Fibroblast of peridontal ligament (primary cell): ENCODE measurements at regions not wholly inside any gene's neighbourhood (a gene's known extent, or its start where the extent isn't known, plus 50 kb on each side); places are given as distances from the start of the nearest gene placed in this dataset.
"Not testable (repeated sequence)": the region's sequence is repeated elsewhere in the genome, so short reads cannot be mapped to it uniquely, and the experiment has no call there.

ENCODE experiments used
- DNase-seq: peaks from one replicate; pipeline ENCODE4 v3.0.0-alpha.2; 2010; ENCODE audit errors: extremely low read depth

DNA sequence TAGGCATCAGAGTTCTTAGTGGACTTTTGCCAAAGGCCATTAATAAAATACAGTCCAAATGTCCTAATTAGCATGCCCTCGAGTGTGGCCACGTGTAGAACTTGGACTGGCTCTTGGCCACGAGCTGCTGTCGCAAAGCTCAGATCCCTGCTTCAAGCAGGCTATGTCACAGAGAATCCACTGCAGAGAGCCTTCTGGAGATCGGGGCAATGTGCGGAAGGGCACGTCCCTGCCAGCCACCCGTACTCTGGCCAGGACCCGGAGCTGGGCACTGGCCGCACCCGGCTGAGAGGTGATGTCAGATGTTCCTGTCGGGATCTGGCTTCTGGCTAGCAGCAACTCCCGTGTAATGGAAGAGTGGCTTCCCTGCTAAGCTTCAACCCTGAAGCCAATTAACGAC lies 432.7 kb upstream of the ID2 start:
- no peak for DNase-seq

DNA sequence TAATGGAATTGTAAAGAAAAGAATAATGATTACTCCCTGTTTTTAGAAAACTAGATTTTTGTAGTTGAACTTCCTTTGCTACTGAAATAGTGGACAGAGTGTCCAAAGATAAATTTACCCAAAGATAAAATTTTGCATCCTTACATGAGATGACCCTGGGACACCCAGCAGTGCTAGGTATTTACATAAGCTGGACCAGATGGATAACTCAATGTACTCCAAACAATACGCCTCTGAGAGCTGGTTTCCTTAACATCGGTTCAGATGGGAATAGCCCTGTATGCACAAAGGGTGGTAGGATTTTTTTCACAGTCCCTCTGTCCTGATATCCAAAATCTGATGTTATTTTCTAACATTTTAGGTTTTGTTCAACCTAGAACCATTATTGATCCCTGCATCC lies 432.1 kb upstream of the ID2 start:
- no peak for DNase-seq

DNA sequence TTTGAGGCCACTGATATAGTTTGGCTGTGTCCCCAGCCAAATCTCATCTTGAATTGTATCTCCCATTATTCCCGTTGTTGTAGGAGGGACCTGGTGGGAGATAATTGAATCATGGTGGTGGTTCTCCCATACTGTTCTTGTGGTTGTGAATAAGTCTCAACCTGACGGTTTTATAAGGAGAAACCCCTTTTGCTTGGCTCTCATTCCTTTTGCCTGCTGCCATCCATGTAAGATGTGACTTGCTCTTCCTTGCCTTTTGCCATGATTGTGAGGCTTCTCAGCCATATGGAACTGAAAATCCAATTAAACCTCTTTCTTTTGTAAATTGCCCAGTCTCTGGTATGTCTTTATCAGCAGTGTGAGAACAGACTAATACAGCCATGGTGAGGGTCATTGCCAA lies 431.6 kb upstream of the ID2 start:
- DNase-seq: not testable (repeated sequence)

DNA sequence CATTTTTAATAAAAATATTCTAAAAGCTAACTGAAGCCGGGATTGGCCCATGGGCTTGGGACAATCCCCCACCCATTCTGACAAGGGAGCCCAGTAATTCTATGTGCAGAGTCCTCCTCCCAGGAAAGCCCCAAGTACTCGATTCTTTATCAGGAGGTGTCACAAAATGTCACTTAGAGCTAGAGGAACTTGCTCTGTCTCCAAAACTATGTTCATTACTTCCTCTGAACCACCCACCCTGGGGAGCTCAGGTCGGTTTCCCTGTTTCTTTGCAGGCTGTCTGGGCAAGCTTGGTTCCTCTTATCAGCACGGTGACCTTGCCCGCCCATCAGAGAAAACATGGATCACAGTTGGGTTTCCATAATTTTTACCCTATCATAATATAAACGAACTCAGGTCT lies 430.6 kb upstream of the ID2 start:
- DNase-seq: no peak

DNA sequence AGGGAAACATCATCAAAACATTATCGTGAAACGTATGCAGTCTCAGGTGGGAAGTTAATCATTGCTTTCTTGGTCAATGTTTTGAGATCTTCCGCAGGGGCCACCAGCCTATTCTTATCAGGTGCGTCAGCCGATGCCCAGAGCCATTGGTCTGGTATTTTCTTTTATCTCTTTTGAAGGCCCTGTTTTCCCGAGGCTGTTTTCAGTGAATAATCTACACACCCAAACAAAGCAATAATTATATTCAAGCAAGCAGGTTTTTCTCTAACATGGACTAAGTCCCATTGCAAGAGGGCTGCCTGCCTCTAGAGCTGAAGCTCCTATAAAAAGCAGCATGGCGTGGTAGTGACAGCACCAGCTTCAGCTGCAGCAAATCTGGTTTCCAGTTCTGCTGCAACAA lies 430.0 kb upstream of the ID2 start:
- DNase-seq: no peak

DNA sequence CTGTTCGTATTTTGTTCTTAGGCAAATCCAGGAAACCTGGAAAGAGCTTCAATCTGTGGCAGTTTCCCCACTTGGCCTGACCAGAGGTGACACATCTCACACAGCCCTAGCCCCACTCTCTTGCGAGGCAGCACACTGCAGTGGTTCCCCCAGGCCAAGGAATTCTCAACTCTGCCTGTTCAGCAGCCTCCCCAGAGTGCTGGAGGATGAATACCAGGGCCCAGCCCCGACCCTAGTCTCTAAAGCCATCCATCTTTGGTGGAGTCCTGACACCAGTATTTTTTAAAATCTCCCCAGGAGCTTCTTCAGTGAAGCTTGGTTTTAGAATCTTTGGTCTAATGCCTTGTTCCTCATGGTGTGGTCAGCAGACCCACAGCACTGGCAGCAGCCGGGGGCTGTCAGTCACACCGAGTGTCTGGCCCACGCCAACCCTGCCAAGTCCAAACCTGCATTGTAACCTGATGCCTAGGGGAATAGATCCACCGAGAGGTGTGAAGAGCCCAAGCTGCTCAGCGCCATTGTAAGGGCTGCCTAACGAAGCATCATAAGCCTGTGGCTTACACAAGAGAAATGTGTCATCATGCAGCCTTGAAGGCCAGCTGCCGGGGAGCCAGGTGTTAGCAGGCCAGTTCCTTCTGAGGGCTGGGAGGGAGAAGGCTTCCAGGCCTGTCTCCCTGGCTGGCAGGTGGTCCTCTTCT lies 428.7 kb upstream of the ID2 start:
- no peak for DNase-seq

DNA sequence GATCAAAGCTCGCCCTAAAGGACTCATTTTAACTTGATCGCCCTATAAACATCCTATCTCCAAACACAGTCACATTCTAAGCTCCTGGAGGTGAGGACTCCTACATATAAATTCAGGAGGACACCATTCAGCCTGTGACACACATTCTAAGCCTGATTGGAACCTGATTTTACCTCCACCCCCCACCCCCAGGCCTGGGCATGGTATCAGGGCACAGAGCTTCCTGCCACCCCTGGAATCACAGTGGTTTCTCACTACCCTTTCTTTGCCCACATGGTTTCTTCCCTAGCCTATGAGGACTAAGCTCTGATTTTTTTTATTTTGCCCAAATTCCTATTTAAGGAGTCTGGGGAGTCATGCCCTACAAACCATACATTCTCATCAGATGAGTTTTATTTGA lies 428.1 kb upstream of the ID2 start:
- no peak for DNase-seq

DNA sequence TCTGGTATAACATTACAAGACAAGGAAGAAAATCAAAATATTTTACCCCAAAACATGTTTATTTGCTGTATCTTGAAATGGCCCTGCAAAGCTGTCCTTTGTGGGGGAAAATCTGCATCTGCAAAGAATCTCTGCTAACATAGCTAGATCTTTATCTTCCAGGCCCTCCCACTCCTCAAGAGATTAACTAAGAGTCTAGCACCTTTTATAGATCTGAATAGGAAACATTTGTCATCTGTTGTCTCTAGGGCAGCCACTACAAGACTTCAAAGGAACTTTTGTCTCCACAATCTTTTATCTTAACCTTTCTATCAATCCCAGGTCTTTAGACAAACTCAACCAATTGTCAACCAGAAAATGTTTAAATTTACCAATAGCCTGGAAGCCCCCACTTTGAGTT lies 427.6 kb upstream of the ID2 start:
- not testable (repeated sequence) for DNase-seq

DNA sequence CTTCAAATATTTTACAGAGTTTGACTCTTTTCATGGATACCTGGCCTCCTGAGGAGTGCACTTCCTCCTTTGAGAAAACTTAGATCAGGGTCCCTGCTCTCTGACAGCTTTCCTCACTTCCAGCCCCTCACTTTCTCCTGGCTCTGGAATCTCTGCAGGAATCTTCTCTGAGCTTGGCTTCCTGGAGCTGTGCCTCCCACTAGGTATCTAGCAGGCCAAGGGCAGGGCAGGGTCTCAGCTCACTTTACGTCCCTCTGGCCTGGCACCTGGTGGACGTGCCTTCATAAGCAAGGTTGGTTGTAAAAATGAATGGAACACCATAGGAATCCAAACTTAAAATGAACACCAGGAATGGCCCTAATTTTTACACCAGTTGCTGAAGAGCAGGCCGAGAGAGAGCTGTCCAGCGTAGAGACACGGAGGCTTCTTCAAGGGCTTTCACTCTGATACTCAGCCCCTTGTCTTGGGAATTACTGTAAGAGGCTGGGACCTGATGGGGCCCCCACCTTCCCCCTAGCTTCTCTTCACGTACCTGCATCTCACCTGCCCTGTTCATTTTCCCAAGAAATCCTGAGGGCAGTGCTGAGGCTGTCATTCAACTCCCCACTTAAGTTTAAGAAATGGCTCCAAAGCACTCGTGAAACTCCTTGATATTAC lies 426.9 kb upstream of the ID2 start:
- no peak for DNase-seq

DNA sequence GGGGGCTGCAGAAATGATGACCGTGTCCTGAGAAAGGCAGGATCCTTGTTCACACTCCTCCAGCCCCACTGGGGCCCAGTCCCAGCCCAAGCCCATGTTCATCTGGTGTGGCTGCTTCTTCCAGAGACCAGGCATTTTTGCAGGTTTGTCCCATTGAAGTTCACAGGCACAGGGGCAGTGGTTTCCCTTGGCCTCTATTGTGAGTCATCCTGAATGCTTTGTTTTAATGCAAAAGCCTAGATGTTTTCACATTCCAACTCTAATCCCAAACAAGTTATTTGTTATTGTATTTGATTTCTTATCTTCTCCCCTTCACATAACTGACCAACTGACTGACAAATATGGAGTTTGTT lies 426.4 kb upstream of the ID2 start:
- no peak for DNase-seq

DNA sequence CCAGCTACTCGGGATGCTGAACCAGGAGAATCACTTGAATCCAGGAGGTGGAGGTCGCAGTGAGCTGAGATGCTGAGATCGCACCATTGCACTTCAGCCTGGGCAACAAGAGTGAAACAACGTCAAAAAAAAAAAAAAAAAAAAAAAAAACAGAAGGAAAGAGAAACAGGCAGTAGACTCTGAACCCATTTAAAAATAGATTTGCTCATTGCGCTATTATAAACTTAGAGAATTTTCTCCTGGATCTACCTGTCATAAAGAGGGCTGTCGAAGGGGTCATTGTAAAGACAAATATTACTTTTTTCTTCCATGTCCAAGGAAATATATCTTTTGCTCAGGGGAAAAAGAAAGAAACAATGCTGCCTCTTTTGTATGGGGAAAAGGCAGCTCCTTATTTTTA lies 425.0 kb upstream of the ID2 start:
- DNase-seq: no peak

DNA sequence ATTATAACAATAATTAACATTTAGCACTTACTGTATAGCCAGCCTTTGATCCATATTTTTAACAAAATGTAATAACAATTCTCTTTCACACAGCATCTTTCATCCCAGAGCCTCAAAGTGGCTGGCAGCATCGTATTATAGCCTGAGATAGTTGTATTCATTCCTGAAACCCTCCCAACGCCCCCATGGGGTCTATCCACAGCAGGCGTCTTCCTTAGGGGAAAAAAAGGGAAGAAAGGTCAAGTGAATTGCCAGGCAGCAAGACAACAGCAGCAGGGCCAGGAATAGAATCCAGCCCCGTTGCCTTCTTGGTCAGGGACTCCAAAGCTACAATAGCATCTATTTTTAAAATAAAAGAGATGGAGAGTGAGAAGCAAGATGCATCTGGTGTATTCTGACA lies 424.4 kb upstream of the ID2 start:
- no peak for DNase-seq

DNA sequence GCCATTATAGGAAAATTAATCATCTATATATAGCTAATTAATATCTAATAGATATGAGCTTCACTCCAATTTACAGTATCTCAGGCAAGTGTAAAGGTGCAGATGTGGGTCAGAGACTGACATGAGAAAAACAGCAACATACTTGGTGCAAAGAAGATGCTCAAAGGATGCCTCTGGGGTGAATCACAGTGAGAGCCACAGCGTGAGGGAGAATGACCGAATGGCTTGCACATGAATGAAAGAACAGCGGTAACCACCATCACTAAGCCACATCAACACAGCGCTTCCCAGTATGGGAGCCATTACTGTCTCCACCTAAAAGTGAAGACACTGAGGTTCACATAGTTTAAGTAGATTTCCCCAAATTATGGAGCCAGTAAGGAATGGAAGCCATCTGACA lies 423.4 kb upstream of the ID2 start:
- DNase-seq: no peak

DNA sequence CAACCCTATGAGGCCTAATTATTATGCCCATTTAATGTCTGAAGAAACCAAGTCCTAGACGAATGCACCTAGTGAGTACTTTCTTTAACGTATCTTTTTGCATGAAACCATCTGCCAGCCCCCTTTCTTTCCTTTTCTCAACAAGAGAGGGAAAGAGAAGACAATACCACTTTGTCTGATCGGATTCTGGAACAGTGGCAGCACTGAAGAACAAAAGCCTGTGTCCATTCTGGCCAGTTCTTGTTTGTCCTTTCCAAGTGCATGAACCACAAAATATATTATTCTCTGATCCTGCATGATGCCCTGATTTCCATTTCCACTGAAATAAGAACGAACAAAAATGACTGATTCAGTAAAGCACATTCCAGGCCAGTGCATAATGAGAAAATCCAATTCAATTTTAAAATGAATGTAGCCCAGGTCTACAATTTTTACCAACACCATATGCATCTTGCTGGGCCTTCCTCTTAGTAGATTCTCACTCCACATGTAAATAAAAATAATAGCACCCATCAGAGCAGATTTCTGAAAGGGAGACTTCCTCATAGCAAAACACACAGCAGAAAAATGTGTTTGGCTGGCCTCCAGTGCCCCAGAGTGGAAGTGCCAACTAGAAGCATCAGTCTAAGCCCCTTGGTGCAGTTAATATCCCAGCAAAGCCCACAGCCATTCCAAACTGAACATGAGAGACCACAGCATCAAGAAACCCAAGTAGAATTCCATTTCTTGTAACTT lies 422.6 kb upstream of the ID2 start:
- no peak for DNase-seq

DNA sequence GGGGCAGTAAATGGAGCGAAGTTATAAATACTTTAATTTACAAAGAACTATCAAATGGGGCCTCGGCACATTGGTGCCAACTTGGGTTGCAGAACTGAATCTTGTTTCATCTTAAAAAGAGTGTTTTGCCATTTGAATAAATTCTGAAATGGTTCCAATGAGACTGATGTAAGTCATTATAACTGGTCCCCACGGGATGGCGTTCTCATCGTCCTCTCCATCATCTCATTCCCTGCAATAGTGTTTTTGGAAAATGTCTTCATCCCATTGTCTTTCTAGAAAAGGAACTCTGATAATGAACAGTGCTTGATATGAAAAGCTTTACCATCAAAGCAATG lies 422.0 kb upstream of the ID2 start:
- no peak for DNase-seq

DNA sequence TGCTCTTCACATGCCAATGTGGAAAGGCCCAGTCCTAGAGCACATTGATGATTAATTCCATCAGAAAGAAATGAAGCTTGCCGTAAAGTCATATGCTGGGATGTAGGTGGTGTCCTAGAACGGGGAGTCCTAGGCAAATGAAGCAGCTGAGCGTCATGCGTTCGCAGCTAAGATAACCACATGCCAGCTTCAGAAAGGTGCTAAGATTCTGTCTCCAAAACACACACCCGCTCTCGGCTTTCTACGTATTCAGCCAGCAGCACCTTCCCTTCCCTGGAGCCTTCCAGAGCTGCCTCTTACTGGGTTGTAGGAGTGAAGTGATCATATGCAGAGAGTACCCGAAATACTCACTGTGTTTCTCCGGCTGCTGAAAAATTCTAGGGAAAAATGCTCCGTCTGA lies 421.6 kb upstream of the ID2 start:
- no peak for DNase-seq

DNA sequence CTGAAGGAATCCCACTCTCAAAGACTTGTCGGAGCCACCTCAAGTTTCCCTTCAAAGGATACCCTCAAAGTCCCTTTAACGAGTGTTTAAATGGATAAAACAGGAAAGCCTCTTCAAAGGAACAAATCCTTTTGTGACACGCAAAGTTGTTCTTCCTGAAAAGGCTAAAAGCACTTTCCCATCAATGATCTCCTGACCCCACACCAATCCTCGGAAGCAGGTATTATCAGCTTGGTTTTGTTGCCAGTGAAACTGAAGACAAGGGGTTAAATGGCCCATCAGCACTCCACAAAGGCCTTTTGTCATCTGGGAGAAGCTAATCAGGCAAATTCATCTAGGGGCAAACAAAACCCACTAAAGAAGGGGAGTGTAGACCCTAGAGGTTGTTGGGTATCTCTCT lies 418.0 kb upstream of the ID2 start:
- no peak for DNase-seq

DNA sequence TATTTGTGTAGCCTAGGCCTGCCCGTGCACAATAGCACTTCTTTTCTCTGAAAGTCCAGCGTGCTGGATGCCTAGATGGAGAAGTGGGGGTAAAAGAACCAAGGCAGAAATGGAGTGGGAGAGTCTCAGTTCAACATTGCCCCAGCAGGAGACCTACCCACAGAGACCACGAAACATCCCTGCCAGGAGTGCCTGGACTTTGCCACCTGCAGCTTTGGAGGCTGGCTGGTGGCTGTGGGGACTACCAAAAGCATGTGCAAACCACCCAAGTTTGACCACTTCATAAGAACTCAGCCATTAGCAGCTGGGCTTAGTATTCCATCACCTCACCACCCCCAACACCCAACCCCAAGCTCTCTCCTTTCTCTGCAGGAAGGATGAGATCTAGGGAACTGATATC lies 416.9 kb upstream of the ID2 start:
- DNase-seq: no peak

DNA sequence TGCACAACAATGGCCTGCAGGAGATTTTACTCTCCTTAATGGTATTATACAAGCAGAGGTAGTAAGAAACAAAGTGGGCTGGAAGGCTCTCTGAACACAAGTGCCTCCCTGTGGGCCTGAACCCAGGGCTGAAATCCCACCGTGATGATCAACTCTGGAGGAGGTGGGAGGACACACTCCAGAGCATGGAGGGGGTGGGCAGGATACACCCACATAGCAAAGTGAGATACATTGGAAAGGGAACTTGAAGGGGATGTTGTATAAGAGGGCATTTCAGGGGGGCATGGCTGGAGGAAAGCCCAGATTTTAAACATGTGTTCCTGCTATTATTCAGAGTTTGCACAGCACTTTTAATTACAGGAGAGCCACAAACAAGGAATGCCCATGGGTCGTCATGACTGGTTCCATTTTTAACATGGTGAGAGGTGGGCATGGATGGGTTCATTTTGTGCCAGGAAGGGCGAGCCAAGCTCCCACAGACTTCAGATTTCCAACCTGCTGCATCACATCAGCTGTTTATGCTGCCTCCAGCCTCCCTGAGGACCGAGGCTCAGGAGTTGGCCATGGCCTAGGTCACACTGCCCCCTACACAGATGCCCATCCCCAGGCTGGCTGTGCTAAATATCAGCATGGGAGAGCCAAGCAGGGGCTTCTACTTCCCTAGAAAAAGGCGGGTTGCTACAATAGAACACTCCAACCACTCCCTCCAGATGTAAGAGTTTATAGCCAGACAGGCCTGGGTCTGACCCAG lies 416.2 kb upstream of the ID2 start:
- no peak for DNase-seq

DNA sequence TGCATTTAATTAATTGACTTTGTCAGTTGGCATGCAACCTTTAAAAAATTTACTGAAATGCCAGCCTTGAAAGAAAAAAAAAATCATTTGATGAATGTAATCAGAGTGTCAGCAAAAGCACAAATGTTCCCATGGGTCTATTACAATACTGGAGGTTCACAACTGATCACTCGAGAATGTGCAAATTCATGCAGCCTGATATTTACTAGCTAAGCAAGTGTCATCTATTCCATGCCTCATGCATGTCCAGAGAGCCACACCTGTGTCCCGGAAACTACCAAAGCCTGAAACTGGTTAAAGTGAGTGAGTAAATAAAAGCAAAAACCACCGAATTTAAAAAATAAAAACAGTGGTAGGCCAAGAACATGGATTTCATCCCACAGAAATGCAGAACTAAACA lies 415.3 kb upstream of the ID2 start:
- no peak for DNase-seq

DNA sequence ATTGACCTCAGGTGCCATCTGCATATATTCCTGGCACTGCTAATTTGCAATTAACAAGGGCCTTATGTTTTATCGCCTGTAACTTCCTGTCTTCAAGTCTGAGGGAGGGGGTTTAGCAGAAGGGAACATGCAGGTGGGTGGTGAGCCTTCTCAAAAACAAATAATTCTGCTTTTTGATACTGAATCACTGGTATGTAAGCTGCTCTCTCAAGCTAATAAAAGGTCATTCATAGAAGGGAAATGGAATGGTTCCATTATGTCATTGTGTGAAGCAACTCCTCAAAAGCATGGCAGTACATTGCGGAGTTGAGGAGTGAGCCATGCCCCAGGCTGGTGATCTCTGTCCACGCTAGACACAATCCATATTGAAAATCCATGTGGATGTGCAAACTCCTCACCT lies 414.8 kb upstream of the ID2 start:
- no peak for DNase-seq

DNA sequence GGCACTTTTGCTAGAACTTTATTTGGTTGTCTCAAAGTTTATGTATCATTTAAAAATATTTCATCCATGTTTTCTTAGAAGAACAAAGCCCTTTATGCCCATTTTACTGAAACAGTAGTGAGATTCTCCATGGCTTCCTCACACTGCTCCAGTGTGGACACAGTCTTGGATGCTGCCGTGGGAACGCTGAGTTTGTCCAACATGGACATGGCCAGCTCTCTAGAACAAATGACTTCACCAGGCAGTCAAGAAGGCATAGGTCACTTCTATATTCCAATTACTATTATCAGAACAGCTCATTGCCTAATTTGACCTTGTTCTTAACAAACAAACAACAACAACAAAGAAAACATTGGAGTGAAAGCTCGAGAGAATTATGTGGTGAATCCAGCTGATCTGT lies 414.1 kb upstream of the ID2 start:
- no peak for DNase-seq
